H9 (cell line): ENCODE measurements at regions not wholly inside any gene's neighbourhood (a gene's known extent, or its start where the extent isn't known, plus 50 kb on each side); places are given as distances from the start of the nearest gene placed in this dataset.

Experiments
- DNase-seq: peaks from one replicate; pipeline ENCODE4 v3.0.0-alpha.2; 2017
- H2AFZ ChIP-seq: one replicate; pipeline ENCODE4 v1.6.1; 2013; ENCODE audit warnings: mild to moderate bottlenecking, low read length, control low read depth, moderate library complexity
- H2AK5ac ChIP-seq: 2 replicates; pipeline ENCODE4 v1.6.1; 2013; ENCODE audit warnings: low read length, control low read depth, mixed read lengths; ENCODE audit not compliant: insufficient read length
- H2BK120ac ChIP-seq: one replicate; pipeline ENCODE4 v1.6.1; 2013; ENCODE audit warnings: low read depth, mild to moderate bottlenecking, low read length, control low read depth, inconsistent platforms; ENCODE audit not compliant: poor library complexity, severe bottlenecking
- H2BK12ac ChIP-seq: 2 replicates; pipeline ENCODE4 v1.6.1; 2013; ENCODE audit warnings: low read length, control low read depth, mixed read lengths, low read depth; ENCODE audit not compliant: insufficient read length
- H2BK15ac ChIP-seq: 2 replicates; pipeline ENCODE4 v1.6.1; 2013; ENCODE audit warnings: low read depth, low read length, control low read depth
- H2BK20ac ChIP-seq: one replicate; pipeline ENCODE4 v1.6.1; 2013; ENCODE audit warnings: low read depth, mild to moderate bottlenecking, low read length, control low read depth, inconsistent platforms; ENCODE audit not compliant: poor library complexity, severe bottlenecking
- H2BK5ac ChIP-seq: 2 replicates; pipeline ENCODE4 v1.6.1; 2013; ENCODE audit warnings: low read length, control low read depth, mixed read lengths; ENCODE audit not compliant: insufficient read length
- H3K14ac ChIP-seq: 2 replicates; pipeline ENCODE4 v1.6.1; 2013; ENCODE audit warnings: low read length, control low read depth; ENCODE audit not compliant: insufficient read depth
- H3K18ac ChIP-seq: 2 replicates; pipeline ENCODE4 v1.6.1; 2013; ENCODE audit warnings: low read depth, mild to moderate bottlenecking, mixed read lengths, low read length, control low read depth; ENCODE audit not compliant: insufficient read length
- H3K23ac ChIP-seq: 2 replicates; pipeline ENCODE4 v1.6.1; 2013; ENCODE audit warnings: low read length, control low read depth, mixed read lengths, low read depth; ENCODE audit not compliant: insufficient read length
- H3K23me2 ChIP-seq: 2 replicates; pipeline ENCODE4 v1.6.1; 2013; ENCODE audit warnings: low read depth, mild to moderate bottlenecking, mixed read lengths, low read length, control low read depth; ENCODE audit not compliant: insufficient read length, poor library complexity, severe bottlenecking
- H3K27ac ChIP-seq: 2 replicates; pipeline ENCODE4 v1.5.1; 2013; ENCODE audit warnings: low read length, control low read depth, mixed read lengths, low read depth; ENCODE audit not compliant: insufficient read length
- H3K27me3 ChIP-seq: 2 replicates; pipeline ENCODE4 v1.6.1; 2013; ENCODE audit warnings: low read length, control low read depth, inconsistent platforms; ENCODE audit not compliant: insufficient read depth
- H3K4ac ChIP-seq: 2 replicates; pipeline ENCODE4 v1.6.1; 2013; ENCODE audit warnings: low read depth, mild to moderate bottlenecking, control low read depth, inconsistent platforms, low read length, moderate library complexity
- H3K4me1 ChIP-seq: 2 replicates; pipeline ENCODE4 v1.6.1; 2013; ENCODE audit warnings: low read length, control low read depth, inconsistent platforms; ENCODE audit not compliant: insufficient read depth
- H3K4me2 ChIP-seq: 2 replicates; pipeline ENCODE4 v1.6.1; 2013; ENCODE audit warnings: low read length, control low read depth, mixed read lengths; ENCODE audit not compliant: insufficient read length, insufficient read depth
- H3K56ac ChIP-seq: 2 replicates; pipeline ENCODE4 v1.6.1; 2013; ENCODE audit warnings: low read depth, mild to moderate bottlenecking, mixed read lengths, low read length, control low read depth; ENCODE audit not compliant: insufficient read length
- H3K79me1 ChIP-seq: 2 replicates; pipeline ENCODE4 v1.6.1; 2013; ENCODE audit warnings: low read depth, mild to moderate bottlenecking, moderate library complexity, low read length, control low read depth, inconsistent platforms; ENCODE audit not compliant: insufficient read depth, poor library complexity, severe bottlenecking
- H3K79me2 ChIP-seq: 2 replicates; pipeline ENCODE4 v1.6.1; 2013; ENCODE audit warnings: low read length, control low read depth, inconsistent platforms; ENCODE audit not compliant: insufficient read depth
- H3K9ac ChIP-seq: 2 replicates; pipeline ENCODE4 v1.6.1; 2013; ENCODE audit warnings: low read length, control low read depth, mixed read lengths; ENCODE audit not compliant: insufficient read length; ENCODE audit errors: extremely low read depth
- H3K9me3 ChIP-seq: one replicate; pipeline ENCODE4 v1.6.1; 2013; ENCODE audit warnings: low read depth, low read length, inconsistent platforms; ENCODE audit not compliant: control insufficient read depth
- H3T11ph ChIP-seq: one replicate; pipeline ENCODE4 v1.6.1; 2013; ENCODE audit warnings: mild to moderate bottlenecking, low read length, control low read depth, inconsistent platforms
- H4K20me1 ChIP-seq: one replicate; pipeline ENCODE4 v1.6.1; 2013; ENCODE audit not compliant: control insufficient read depth, insufficient read length, insufficient read depth
- H4K5ac ChIP-seq: 2 replicates; pipeline ENCODE4 v1.6.1; 2013; ENCODE audit warnings: low read depth, mild to moderate bottlenecking, mixed read lengths, low read length, control low read depth; ENCODE audit not compliant: insufficient read length
- H4K8ac ChIP-seq: replicated peaks from 2 replicates; pipeline ENCODE4 v1.6.1; 2013; ENCODE audit warnings: low read length, control low read depth, mixed read lengths, low read depth; ENCODE audit not compliant: insufficient read length
- H4K91ac ChIP-seq: 2 replicates; pipeline ENCODE4 v1.6.1; 2013; ENCODE audit warnings: low read depth, mild to moderate bottlenecking, moderate library complexity, mixed read lengths, low read length, control low read depth; ENCODE audit not compliant: insufficient read length
- H3K27ac Mint-ChIP-seq, 3 experiments: 2 replicates in 2 of 3; 3 replicates in 1 of 3; pipeline ENCODE4 v1.8.0; 2020 to 2021; ENCODE audit warnings: mixed read lengths in 3 of 3, mild to moderate bottlenecking in 1 of 3, moderate library complexity in 1 of 3
- H3K27me3 Mint-ChIP-seq: 2 replicates; pipeline ENCODE4 v1.8.0; 2021; ENCODE audit warnings: low read depth, mild to moderate bottlenecking, moderate library complexity, mixed read lengths
- H3K36me3 Mint-ChIP-seq, 3 experiments: 2 replicates in 2 of 3; 3 replicates in 1 of 3; pipeline ENCODE4 v1.8.0; 2020 to 2021; ENCODE audit warnings: low read depth in 3 of 3, mixed read lengths in 3 of 3; ENCODE audit not compliant: insufficient read depth in 1 of 3
- H3K4me1 Mint-ChIP-seq, 2 experiments: 2 replicates each; pipeline ENCODE4 v1.8.0; 2020; ENCODE audit warnings: mixed read lengths in 2 of 2
- H3K4me3 Mint-ChIP-seq, 2 experiments: 2 replicates in 1 of 2; 3 replicates in 1 of 2; pipeline ENCODE4 v1.8.0; 2020 to 2021; ENCODE audit warnings: mild to moderate bottlenecking in 2 of 2, mixed read lengths in 2 of 2, moderate library complexity in 1 of 2
- H3K9me3 Mint-ChIP-seq, 2 experiments: 2 replicates in 1 of 2; 3 replicates in 1 of 2; pipeline ENCODE4 v1.8.0; 2020; ENCODE audit warnings: mild to moderate bottlenecking in 2 of 2, mixed read lengths in 2 of 2, moderate library complexity in 1 of 2
- WGBS: extraction: QIAGEN DNeasy Blood & Tissue Kit; methylation state at CpG from one replicate; pipeline ENCODE4 v1.1.7; 2013; ENCODE audit warnings: missing lambda C conversion rate, low lambda C conversion rate, mixed read lengths; ENCODE audit not compliant: insufficient read length; ENCODE audit errors: extremely low coverage; 5-methylcytosine and 5-hydroxymethylcytosine counted together
- TF ChIP-seq, protein P1 (sequence below): fragments of 200-600 bp; sonication (generic); conservative IDR thresholded peaks from 3 replicates; pipeline ENCODE4 v1.8.0; 2021; ENCODE audit warnings: antibody characterized with exemption, mild to moderate bottlenecking

DNA sequence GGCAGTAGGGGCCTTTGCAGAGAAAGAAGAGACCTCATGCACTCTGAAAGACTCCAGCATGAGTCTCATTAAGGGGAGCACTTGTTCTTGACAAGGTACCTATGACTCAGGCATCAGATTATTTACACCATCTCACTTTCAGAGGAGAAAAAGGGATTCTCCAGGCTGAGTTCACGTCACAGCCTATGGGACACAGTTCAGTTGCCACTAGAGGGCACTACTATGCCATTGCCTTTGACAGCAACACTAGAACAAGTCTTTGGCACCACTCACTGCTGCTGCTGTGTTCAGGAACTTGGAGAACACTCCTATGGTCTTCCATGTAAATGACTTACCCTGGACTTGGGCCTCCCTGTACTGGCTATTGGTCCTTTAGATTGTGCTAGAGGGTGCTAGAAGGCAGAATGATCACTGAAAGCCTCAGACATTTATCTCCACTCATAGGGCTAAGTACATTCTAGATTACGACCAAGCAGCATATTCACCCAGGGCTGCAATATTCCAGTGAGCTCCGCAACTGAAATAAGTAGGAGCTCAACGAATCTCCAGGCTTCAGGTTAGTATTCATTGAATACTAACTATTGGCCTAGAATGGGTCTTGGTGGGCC lies 225.1 kb upstream of the CA10 start:
- H4K8ac ChIP-seq, result no peak overlapping the region
- TF ChIP-seq, protein P1, sequence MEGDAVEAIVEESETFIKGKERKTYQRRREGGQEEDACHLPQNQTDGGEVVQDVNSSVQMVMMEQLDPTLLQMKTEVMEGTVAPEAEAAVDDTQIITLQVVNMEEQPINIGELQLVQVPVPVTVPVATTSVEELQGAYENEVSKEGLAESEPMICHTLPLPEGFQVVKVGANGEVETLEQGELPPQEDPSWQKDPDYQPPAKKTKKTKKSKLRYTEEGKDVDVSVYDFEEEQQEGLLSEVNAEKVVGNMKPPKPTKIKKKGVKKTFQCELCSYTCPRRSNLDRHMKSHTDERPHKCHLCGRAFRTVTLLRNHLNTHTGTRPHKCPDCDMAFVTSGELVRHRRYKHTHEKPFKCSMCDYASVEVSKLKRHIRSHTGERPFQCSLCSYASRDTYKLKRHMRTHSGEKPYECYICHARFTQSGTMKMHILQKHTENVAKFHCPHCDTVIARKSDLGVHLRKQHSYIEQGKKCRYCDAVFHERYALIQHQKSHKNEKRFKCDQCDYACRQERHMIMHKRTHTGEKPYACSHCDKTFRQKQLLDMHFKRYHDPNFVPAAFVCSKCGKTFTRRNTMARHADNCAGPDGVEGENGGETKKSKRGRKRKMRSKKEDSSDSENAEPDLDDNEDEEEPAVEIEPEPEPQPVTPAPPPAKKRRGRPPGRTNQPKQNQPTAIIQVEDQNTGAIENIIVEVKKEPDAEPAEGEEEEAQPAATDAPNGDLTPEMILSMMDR, result peak; percentile 87
- H2BK5ac ChIP-seq, result no peak overlapping the region
- H4K5ac ChIP-seq, result no peak overlapping the region
- peak; percentile 89 for DNase-seq
- no peak overlapping the region for H3K23ac ChIP-seq
- H2BK20ac ChIP-seq, result no peak overlapping the region
- H2BK15ac ChIP-seq, result no peak overlapping the region
- no peak overlapping the region for H3T11ph ChIP-seq
- H3K27ac ChIP-seq, result no peak overlapping the region
- H3K79me1 ChIP-seq, result no peaks in the 10 kb centered on the region
- H2AK5ac ChIP-seq, result no peak overlapping the region
- H3K14ac ChIP-seq, result no peak overlapping the region
- peaks cover 2% of the 10 kb centered on the region for H3K27me3 Mint-ChIP-seq
- no peak overlapping the region for H2BK120ac ChIP-seq
- H3K27ac Mint-ChIP-seq, result no peak overlapping the region
- no CpG with 5 or more reads among the region's 4 CpGs for WGBS
- H2AFZ ChIP-seq, result no peak overlapping the region
- no peak overlapping the region for H3K4ac ChIP-seq
- no peak overlapping the region for H4K91ac ChIP-seq
- no peak overlapping the region for H3K9ac ChIP-seq
- no peaks in the 10 kb centered on the region for H3K79me2 ChIP-seq
- no peak overlapping the region for H2BK12ac ChIP-seq
- no peaks in the 10 kb centered on the region; the same call in 1 of the 2 replicates for H3K4me1 ChIP-seq
- H4K20me1 ChIP-seq, result no peaks in the 10 kb centered on the region
- H3K4me1 Mint-ChIP-seq, result no peaks in the 10 kb centered on the region
- no peaks in the 10 kb centered on the region for H3K23me2 ChIP-seq
- no peak overlapping the region for H3K4me3 Mint-ChIP-seq
- no peaks in the 10 kb centered on the region for H3K27me3 ChIP-seq
- H3K9me3 Mint-ChIP-seq, result no peaks in the 10 kb centered on the region
- H3K18ac ChIP-seq, result no peak overlapping the region
- H3K9me3 ChIP-seq, result no peaks in the 10 kb centered on the region
- H3K4me2 ChIP-seq, result no peak overlapping the region
- no peaks in the 10 kb centered on the region for H3K36me3 Mint-ChIP-seq
- H3K56ac ChIP-seq, result no peak overlapping the region
